GM23248 (cell line): ENCODE measurements at regions not wholly inside any gene's neighbourhood (a gene's known extent, or its start where the extent isn't known, plus 50 kb on each side); places are given as distances from the start of the nearest gene placed in this dataset.

Experiments used
- EZH2 ChIP-seq: fragments of 200-600 bp; sonication (generic); IDR thresholded peaks from 2 replicates; pipeline ENCODE4 v1.6.1; 2018; ENCODE audit warnings: antibody characterized with exemption, mild to moderate bottlenecking; ENCODE audit not compliant: insufficient read depth, poor library complexity, severe bottlenecking
- EZH2phosphoT487 ChIP-seq: fragments of 200-600 bp; sonication (generic); IDR thresholded peaks from 2 replicates; pipeline ENCODE4 v1.6.1; 2018; ENCODE audit warnings: antibody characterized with exemption, moderate library complexity, mild to moderate bottlenecking, low read depth; ENCODE audit not compliant: insufficient read depth

GRCh38 chr11:127130321-127130720 is 129.8 kb upstream of the KIRREL3 start:
- TF ChIP-seq EZH2 (no peak), EZH2phosphoT487 (no peak)
